ENCODE measurements at regions not wholly inside any gene's neighbourhood (a gene's known extent, or its start where the extent isn't known, plus 50 kb on each side); places are given as distances from the start of the nearest gene placed in this dataset.

- TF ChIP-seq CTCF (conservative IDR thresholded peaks at IDR 0.05) (no peak), EZH2 (IDR thresholded peaks at IDR 0.05; ENCODE audit: low read depth) (no peak)
Measured at GRCh38 chr3:117863146-117863545, 1153.6 kb downstream of the TUSC7 start.

Data from PC-9 (cell line).